ENCODE measurements at regions not wholly inside any gene's neighbourhood (a gene's known extent, or its start where the extent isn't known, plus 50 kb on each side); places are given as distances from the start of the nearest gene placed in this dataset.

DNA sequence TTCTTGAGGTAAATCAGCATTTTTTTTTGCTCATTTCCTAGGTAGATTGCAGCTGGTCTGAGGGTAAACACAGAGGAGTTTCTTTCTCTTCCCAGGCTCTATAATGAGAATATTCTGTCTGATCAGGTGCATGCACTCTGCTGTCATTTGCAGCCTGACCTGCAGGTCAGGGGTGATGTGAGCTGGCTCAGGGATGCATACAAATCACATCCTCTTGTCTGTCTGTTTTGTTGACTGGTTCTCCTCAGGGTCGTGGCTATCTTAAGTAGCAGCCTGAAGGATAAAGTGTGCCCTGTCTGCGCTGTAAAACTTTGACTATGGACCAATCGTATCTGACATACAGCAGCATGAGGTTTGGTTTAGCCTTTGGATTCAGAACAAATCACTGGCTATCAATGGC, 183.4 kb upstream of the POU3F2 start:
- DNase-seq, result no peak

DNA sequence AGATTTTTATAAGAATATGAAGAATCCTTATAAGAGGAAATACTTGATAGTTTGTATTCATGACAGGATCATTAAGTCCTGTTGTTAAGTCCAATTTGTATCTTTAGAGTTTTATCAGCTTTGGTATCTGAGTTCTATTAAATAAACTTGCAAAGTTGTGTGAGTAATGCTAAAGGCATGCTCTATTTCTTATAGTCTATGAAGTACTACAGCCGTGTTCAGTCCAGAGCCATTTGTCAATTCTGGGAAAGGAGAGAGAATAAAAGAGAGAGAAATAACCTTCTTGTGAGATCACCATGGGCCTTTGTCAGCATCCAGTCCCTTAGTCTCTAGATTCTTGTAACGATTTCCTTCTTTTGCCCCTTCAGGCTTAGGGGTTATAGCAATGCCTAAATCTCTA, 181.2 kb upstream of the POU3F2 start:
- DNase-seq, result no peak

DNA sequence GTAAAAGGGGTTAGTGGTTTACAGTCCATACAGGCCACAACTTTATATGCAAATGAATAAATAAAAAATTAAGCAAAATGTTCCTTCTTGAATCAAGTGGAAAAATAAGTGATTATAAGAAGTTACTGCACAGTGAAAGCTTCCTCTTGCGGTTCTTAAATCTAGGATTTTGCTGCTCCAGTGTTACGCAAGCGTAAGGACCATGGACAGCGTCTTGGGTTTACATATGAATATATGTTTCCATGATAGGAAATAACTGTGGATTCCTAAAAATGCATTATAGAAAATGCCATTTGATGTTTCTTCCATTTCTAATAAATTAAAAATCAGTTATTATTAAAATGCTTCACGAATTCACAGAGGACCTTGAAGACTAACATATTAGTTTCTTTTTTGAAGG, 176.6 kb upstream of the POU3F2 start:
- DNase-seq, result no peak

DNA sequence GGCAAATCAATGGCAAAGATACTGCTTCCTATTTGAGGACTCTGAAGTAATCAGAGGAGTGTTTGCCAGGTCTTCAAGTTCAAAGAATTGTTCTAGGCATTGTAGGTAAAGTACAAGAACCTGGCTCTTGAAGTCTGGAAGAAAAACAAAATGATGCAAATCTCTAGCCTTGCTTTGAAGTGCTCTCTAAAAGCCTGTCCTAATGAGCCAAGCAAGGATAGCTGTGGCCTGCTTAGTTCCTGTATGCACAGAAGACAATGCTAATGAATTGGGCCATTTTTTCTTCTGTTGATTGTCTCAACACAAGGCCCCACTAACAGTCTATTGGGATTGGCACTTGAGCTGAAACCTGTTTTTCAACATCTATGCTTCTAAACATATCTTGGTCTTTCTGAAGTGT, 165.0 kb upstream of the POU3F2 start:
- peak; percentile 52 for DNase-seq

DNA sequence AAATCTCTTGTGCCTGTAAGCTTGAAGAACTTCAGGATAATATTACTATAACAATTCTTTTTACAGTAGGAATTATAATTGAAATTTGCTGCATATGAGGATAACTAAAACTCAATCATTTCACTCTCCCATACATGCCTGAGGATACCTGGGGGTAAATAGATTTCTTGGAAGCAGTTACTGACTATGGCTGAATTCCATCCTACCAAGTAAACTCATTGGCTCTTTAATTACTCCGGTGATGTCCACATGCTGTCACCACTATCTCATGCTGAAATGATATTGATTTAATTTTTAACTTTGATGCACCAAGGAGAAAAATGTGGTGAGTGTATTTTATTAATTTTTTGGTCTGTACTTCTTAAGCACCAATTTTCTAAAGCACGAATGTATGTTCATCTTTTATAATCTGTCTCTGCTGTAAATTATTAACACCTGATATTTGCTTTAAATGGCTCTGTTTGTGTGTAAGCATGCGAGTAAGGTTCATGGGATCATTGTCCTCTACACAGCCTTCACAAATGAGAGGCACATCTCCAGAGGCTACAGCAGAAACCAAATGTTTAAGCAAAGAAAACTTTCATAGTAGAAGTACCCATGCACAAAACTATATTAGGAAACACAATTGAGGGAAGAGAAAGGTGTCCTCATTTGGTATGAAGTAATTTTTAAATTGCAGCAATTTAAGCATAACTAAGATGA, 164.2 kb upstream of the POU3F2 start:
- no peak for DNase-seq

DNA sequence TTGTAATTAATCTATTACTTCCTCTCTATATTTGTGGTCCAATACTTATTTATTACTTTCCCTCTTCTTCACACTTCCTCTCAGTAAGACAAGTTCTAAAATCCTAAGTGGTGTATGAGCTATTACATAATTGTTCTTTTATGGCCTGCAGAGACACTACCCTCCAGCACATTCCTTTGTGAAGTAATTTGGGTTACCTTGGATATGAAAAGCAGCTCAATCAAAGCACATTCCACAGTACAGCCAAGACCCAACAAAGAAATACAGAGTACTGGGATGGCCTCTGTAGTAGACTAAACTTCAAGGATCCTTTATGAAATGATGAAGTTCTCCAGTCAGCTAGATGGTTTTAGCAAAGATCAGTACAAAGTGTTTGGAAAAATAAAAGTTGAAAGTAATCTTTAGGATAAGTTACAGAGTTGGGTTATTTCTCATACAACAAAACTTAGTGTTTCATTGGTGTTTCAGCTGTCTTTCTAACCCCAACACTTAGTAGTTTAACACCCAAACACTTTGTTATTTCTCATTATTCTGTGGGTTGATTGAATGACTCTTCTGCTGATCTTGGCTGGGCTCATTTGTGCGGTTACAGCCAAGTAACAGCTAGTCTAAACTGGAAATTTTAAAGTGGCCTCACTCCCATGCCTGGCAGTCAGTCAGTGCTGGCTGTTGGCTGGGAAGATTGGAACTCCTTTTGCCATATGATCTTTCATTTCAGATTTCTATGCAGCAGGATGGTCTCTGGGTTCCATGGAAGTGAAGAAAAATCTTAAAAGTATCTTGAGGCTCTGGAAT, 161.5 kb upstream of the POU3F2 start:
- DNase-seq, result no peak

DNA sequence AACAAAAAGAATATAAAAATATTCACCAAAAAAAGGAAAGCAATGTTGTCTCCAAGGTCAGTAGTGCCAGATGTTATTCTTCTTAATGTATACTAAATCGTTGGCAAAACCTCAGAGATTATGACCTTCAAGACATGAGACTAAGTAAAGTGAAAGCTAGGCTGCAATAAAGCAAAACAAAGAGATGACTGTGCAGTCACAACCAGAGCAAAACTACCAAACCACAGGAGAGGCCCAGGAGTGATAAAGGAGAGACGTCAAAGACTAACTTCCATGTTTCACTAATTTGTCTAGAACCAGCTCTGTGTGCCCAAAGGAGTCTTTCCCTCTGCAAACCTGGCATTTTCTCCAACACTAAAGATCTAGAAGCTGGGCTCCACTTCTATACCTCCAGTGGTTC, 155.9 kb upstream of the POU3F2 start:
- DNase-seq, result no peak

DNA sequence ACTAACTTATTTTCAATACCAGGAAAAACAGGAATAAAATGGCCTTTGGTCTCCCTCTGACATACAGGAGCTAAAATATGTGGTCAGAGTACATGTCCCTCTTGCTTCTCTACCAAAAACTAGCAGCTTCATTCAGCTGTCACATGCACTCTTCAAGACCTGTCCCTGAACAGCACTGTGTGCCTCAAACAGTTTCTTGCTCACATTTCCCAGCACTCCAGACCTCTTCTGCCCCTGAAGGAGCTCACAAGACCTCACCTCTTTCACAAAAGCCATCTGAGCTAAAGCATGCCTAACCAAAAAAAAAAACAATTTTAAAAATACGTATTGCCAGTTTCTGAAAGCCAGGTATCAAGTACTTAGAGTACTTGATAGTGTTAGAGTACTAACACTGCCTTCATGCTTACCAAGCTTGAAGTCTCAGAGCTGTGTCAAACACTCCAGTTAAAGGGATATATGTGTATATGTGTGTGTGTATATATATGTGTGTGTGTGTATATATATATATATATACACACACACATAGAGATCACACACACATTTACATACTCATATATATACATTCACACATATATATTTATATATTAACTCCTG, 148.3 kb upstream of the POU3F2 start:
- DNase-seq, result no peak

DNA sequence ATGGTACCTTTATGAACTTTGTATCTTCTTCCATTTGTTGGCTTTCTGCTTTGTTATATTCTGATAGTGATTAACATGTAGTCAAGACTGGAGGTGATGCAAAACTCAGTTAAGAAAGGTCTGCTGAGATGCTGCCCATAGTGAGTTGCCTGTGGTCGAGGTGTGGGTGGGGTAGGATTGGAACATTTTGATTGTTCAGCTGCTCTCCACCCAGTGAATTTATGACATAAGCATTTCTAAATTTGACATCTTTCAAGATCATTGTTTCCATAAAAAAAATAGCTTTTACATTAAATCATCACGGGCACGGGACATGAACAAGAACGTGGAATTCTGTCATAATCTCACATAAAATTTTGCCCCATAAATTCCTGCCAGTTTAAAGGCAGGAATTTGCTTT, 146.6 kb upstream of the POU3F2 start:
- no peak for DNase-seq

DNA sequence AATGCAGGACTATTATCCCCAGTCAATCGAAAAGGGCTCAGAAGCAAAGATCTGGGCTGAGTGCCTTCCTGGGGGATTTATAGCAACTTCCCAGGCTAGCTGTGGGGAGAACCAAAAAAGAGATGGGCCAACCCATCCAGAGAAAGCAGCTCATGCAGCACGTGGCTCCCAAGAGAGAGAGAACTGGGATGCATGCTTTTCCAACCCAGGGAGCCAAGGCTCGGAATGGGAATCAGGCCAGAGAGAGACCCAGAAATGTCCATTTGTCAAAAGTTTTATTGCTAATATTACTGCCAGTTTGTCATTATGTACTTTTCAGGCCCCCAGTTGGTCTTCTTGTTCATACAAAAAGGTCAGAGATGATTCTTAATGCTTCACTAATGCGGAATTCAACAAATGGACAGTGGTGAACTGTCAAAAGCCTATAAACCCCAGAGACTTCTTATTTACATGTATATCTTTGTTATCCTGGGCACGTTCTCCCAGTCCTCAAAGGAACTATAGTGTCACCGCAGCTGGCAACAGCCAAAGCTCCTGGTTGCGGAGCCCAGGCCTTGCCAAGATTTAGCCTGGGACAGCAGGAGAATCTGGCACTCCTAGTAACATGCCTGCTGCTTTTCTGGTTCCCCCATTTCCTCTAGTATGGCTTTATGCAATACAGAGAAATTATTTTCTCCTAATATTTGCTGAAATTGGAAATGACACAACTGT, 139.1 kb upstream of the POU3F2 start:
- no peak for DNase-seq

DNA sequence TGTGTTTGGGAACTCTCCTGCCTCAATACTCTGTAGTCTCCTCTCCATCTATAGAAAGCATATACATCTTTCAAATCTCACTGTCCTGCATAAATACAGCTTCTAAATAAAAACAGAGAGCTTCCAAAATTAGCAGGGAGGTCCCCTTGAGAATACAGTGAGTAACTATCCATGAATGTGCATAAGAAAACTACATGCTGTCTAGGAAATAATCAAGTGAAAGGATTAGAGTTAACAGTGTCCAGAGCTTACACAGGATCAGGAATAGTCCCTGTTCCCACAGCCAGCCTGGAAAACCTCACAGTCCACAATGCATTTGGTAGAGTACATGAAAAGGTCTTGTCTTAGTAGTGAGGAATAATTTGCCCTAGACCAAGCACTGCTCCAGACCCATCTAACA, 123.0 kb upstream of the POU3F2 start:
- no peak for DNase-seq

DNA sequence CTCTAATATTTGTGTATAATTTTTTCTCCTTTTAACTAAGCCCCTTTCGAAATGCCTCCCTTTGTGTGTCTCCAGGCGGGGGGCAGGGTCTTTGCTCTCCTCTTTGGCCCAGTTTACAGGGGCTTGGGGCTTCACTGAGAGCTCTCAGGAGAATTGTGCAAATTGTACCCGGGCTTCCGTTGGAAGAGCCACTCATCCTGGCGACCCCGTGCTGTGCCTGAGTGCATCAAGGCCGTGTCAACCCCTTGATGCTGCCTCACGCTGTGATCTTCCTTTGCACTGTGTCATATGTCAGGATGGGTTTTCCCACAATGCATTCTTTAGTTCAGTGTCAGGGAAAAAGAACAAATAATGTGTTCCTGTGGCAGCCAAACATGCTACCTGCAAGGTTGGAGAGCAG, 118.0 kb upstream of the POU3F2 start:
- DNase-seq, result peak; percentile 36

DNA sequence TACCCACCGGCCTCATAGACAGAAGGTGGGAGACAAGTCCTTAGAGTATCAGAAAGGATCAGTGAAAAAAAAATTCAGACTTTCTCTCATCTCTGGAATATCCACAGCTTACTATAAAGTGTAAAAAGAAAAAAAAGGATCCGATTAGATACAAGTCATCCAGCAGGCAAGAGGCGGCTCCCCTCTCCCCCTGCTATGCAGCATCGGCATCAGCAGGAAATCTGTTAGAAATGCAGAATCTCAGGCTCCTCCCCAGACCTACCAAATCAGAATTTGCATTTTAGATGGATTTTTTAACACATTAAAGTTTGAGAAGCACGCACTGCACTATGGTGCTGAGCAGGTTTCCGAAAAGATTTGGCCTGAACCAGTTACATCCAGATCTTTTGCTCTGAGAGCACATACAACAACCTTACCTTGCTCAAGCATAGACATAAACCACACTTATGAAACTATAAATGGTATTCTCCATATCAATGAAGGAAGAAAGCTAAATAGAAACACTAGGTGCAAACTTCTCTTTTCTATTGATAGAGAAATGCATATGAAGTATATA, 117.0 kb upstream of the POU3F2 start:
- no peak for DNase-seq

DNA sequence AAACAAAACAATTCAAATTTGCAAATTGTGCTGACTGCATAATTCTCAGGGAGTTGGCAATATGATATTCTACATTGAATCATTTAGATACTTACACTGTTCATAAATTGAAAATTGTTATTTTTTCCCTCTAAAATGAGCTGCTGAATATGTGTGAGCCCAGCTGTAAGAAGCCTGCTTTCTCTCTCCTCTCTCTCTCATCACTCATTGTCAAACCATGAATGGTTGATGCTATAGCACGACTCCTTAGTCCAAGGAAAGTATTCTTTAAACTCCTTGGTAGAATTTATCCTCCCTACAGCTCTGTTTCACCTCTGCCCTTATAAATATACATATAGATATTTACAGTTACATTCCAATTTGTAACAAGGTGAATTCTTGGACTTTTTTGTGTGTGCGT, 116.4 kb upstream of the POU3F2 start:
- DNase-seq, result no peak

DNA sequence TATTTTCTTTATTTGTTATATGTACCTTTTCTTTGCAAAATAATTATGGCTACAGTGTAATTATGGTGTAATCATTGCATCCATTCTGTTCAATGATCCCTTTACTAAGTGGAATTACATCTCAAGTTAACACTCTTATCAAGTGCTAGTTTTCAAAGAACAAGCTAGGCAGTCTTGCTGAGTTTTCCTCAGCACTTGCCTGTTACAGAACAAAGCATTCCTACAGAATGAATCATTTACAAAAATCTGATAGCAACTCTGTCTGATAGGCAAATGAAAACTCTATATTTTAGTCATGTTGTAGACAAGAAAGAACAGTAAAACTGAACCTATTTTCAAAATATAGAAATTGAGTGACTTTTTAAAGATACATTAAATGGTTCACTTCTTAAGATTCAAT, 109.8 kb upstream of the POU3F2 start:
- no peak for DNase-seq

DNA sequence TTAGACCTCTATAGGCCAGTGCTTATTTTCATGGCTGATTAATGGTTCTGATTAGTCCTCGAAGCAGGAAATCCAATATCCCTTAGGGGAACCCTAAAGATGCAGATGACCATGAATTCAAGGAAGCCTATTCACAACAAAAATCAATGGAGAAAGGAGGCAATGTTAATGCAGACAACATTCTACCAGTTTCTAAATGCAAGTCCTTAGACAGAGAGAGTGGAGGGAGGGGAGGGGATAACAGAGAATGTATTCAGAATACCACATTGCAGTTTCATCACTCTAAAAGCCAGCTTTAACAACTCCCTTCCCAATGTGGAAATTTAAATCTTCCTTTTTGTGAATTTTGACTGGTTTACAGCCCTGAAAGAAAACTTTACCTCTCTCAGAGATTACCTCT, 87.1 kb upstream of the POU3F2 start:
- no peak for DNase-seq

DNA sequence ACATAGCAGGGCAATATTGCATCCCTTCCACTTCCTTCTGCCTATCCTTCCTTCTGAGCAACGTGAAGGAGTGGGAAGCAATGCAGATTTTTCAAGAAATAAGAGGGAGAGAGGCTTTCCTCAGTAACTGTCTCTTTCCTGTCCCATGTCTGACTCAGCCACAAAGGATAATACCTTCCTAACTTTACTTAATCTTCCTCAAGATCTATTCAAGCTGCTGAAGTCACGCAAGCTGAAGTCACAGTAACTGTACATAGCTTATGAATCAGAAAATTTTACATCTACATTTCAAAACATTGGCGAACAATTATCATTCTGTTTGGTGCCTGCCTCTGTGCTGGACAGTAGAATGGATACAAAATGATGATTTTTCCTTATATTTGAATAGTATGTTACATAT, 86.4 kb upstream of the POU3F2 start:
- DNase-seq, result no peak

DNA sequence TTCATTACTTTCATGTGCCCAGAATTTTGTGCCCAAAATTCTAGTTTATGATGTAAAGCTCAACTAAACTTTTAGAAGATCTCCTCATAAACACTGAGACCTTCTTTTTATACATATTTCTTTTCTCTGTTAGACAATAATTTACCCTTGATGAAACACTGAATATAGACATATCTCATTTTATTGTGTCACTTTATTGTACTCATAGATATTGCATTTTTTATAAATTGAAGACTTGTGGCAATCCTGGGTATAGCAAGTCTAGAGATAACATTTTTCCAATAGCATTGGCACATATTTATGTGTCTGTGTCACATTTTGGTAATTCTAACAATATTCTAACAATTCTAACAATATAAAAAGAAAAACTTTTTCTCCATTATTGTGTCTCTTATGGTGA, 74.9 kb upstream of the POU3F2 start:
- no peak for DNase-seq

DNA sequence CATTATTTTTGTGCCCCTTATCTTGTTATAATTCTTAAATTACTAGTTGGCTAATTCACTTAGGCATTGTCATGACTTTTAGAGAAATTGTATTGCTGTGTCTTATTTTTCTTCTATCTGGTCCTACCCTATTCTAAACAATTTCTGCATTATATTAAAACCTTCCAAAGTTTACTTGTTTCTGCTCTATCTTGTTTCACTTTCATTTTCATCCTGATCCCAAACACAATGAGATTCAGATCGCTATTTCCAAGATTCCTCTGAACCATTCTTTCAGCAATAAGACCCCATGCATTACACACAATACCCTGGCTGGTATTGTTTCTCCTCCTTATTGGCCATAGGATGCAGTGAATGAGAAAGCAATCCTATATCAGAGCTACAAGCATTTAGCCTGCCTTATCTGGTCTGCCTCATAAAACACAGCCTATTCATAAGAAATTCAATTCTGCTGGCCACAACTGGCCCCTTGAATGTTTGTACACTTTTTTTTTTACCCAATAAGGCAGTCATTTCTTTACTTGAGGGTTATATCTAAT, 69.9 kb upstream of the POU3F2 start:
- DNase-seq, result no peak

DNA sequence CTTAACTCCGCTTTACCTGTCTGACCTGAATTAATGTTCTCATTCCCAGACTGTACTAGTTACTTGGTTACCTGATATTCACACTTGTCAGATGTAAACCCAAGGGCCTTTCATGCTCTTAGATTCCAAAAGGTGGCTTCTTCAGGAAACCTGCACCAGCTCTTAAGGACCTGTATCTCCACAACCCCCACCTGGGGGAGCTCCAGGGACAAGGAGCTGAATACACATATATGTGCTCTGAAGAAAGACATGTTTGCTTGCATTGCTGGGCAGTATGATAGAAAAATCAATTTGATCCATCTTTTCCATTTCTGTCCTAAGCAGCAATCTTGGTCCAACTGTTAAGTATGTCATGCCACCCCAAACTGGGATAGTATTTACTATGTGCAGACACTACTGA, 64.8 kb upstream of the POU3F2 start:
- no peak for DNase-seq

DNA sequence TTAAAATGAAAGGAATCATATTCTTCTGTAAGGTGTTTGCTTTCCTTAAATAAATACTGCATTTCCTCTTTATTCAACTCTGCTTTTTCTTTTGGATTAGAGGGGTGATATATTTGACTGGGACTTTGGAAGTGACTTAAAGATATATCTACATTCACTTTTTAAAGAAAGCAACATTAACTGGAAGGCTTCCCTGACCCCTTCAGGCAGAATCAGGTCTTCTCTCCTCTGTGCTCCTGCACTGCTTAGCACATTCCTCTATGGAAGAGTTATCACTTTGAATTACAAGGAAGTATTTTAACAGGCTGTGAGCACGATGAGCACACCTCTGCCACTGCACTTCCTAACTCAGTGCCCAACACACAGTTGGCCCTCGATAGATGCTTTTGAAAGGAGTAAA, 59.2 kb upstream of the POU3F2 start:
- DNase-seq, result no peak

DNA sequence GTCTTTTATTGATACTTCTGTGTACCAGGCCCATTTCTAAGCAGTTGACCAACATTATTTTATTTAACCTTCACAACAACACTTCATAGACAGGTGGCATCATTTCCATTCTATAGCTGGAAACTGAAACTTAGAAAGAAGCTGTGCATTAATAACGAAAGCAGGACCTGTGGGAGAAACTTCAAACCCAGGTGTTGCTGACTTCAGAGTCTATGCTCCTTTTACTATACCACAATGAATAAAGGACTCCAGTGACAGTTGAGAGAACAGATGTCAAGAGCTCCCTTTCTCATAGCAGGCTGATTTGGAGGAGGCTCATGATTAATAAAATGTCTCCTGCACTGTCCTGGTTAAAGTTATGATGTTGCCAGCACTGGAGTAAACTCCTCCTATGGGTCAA, 56.6 kb upstream of the POU3F2 start:
- DNase-seq, result no peak

DNA sequence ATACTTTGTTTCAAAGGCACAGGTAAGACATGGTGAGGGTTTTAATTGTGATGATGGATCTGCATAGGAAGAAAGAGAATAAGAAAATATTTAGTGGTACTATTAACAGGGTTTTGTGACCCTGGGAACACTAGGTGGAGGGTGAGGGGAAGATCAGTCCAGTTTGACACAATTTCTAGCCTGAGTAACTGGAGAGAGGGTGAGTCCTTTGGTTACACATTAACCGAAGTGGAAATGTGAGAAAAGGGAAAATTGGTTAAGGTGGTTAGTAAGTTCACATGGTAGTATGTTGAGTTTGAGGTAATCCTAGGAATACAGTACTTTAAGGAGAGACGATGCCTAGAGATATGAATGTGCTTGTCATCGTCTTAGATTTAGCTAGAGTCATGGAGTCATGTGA, 54.8 kb upstream of the POU3F2 start:
- no peak for DNase-seq

Measured in NCI-H510A treated with DMSO at 0.1 percent for 48 hours (cell line).